ENCODE measurements at regions not wholly inside any gene's neighbourhood (a gene's known extent, or its start where the extent isn't known, plus 50 kb on each side); places are given as distances from the start of the nearest gene placed in this dataset.

- TF ChIP-seq, protein P1, sequence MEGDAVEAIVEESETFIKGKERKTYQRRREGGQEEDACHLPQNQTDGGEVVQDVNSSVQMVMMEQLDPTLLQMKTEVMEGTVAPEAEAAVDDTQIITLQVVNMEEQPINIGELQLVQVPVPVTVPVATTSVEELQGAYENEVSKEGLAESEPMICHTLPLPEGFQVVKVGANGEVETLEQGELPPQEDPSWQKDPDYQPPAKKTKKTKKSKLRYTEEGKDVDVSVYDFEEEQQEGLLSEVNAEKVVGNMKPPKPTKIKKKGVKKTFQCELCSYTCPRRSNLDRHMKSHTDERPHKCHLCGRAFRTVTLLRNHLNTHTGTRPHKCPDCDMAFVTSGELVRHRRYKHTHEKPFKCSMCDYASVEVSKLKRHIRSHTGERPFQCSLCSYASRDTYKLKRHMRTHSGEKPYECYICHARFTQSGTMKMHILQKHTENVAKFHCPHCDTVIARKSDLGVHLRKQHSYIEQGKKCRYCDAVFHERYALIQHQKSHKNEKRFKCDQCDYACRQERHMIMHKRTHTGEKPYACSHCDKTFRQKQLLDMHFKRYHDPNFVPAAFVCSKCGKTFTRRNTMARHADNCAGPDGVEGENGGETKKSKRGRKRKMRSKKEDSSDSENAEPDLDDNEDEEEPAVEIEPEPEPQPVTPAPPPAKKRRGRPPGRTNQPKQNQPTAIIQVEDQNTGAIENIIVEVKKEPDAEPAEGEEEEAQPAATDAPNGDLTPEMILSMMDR (conservative IDR thresholded peaks at IDR 0.05; ENCODE audit: low read depth) = no peak
- ChIA-PET POLR2A (ENCODE audit: low non-redundant PET) (no interaction called here), CTCF (no interaction called here)
- DNase-seq (ENCODE audit: low spot score) = no peak
- H3K27ac ChIP-seq = no peak overlapping the region
Observed at GRCh38 chrX:141341743-141342142, 99.4 kb upstream of the SPANXC start.

DNA sequence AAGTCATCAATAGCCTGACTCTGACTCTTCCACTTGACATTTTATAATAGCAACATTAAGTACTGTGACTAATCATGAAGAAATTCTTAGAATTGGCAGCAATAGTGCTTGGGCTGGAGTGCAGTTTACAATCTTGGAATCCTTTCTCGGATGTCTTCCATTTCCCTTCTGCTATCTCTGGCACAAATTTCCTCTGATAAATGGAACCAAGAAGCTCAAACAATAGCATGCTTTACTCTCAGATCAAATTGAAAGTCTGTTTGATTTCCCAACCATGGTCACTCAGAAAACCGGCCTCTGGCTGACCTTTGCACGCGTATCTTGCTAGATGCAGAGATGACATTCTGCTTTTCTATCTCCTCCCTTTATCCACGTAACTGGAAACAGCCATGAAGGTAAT, 99.0 kb upstream of the SPANXC start:
- TF ChIP-seq, protein P1 (conservative IDR thresholded peaks at IDR 0.05; ENCODE audit: low read depth) = no peak
- CTCF ChIA-PET = no interaction called here
- H3K27ac ChIP-seq = no peak overlapping the region
- peak; percentile 40 for DNase-seq (ENCODE audit: low spot score)
- POLR2A ChIA-PET (ENCODE audit: low non-redundant PET) = no interaction called here

GRCh38 chrX:141320801-141321200, 78.5 kb upstream of the SPANXC start:
- TF ChIP-seq, protein P1 (conservative IDR thresholded peaks at IDR 0.05; ENCODE audit: low read depth) = no peak
- H3K27ac ChIP-seq = no peak overlapping the region
- ChIA-PET POLR2A (ENCODE audit: low non-redundant PET) (no interaction called here), CTCF (no interaction called here)
- no peak for DNase-seq (ENCODE audit: low spot score)

DNA sequence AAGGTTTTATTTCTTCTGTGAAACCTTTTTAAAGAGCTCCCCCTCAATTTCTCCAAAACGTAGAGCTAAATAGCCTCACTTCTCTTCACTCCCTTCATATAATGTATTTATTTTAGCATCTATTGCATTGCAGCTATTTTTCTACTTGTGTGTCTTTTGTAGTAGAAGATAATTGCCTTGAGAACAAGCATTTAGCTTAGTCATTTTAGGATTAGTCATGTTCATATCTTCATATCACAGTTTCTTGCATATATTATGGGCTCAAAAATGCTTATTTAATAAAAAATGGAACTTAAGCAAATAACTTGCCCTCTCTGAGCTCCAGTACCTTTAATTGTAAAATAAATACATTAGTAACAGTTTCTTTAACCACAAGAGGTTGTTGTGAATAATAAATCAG, 72.1 kb upstream of the SPANXC start:
- no peak overlapping the region for H3K27ac ChIP-seq
- ChIA-PET POLR2A (ENCODE audit: low non-redundant PET) (no interaction called here), CTCF (no interaction called here)
- TF ChIP-seq, protein P1 (conservative IDR thresholded peaks at IDR 0.05; ENCODE audit: low read depth) = no peak
- peak; percentile 4 for DNase-seq (ENCODE audit: low spot score)

DNA sequence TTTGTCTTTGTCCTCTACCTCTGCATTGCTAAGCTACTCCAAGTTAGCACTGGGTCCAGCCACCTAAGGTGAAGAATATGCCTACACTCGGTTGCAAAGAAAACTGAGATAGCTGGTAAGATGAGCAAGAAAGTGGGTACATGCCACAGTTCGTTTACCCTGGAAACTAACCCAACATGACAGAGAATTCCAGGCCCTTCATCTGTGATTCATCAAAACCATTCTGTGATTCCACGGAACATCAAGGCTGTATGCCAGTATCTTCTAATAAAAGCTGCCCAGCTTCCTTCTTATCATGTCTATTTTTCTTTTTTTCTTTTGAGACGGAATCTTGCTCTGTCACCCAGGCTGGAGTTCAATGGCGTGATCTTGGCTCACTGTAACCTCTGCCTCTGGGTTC, 58.7 kb upstream of the SPANXC start:
- TF ChIP-seq, protein P1 (conservative IDR thresholded peaks at IDR 0.05; ENCODE audit: low read depth) = no peak
- ChIA-PET POLR2A (ENCODE audit: low non-redundant PET) (no interaction called here), CTCF (no interaction called here)
- H3K27ac ChIP-seq = no peak overlapping the region
- DNase-seq (ENCODE audit: low spot score) = no peak
